Neuron (in vitro differentiated cells): ENCODE measurements at regions not wholly inside any gene's neighbourhood (a gene's known extent, or its start where the extent isn't known, plus 50 kb on each side); places are given as distances from the start of the nearest gene placed in this dataset.

Experiments
- H2AFZ ChIP-seq: one replicate; pipeline ENCODE4 v1.6.1; 2013; ENCODE audit warnings: low read depth, mild to moderate bottlenecking, inconsistent platforms, low read length, moderate library complexity
- H3K27me3 ChIP-seq: one replicate; pipeline ENCODE4 v1.6.1; 2013; ENCODE audit warnings: low read length; ENCODE audit not compliant: insufficient read depth
- H3K36me3 ChIP-seq: one replicate; pipeline ENCODE4 v1.6.1; 2013; ENCODE audit warnings: low read length; ENCODE audit not compliant: insufficient read depth
- H3K4me1 ChIP-seq: one replicate; pipeline ENCODE4 v1.6.1; 2013; ENCODE audit warnings: low read length; ENCODE audit not compliant: insufficient read depth
- H3K4me3 ChIP-seq: 2 replicates; pipeline ENCODE4 v1.5.1; 2013; ENCODE audit warnings: mild to moderate bottlenecking, low read length, moderate library complexity
- H3K9me3 ChIP-seq: one replicate; pipeline ENCODE4 v1.6.1; 2013; ENCODE audit warnings: low read length

- Histone ChIP-seq H3K36me3 (no peaks in the 10 kb centered on the region), H3K4me1 (no peaks in the 10 kb centered on the region), H3K4me3 (no peak overlapping the region), H3K27me3 (no peaks in the 10 kb centered on the region), H2AFZ (no peak overlapping the region), H3K9me3 (no peaks in the 10 kb centered on the region)
These were observed 122.0 kb upstream of the SPTLC3 start for GRCh38 chr20:12886618-12887363.

GRCh38 chr20:12891643-12892042 lies 117.1 kb upstream of the SPTLC3 start:
- no peaks in the 10 kb centered on the region for H3K27me3 ChIP-seq
- H3K36me3 ChIP-seq: no peaks in the 10 kb centered on the region
- H3K4me1 ChIP-seq: no peaks in the 10 kb centered on the region
- no peaks in the 10 kb centered on the region for H3K9me3 ChIP-seq
- H2AFZ ChIP-seq: no peak overlapping the region
- H3K4me3 ChIP-seq: no peak overlapping the region

GRCh38 chr20:12893019-12893418 lies 115.8 kb upstream of the SPTLC3 start:
- Histone ChIP-seq H3K9me3 (no peaks in the 10 kb centered on the region), H3K36me3 (no peaks in the 10 kb centered on the region), H3K4me1 (no peaks in the 10 kb centered on the region), H2AFZ (no peak overlapping the region), H3K27me3 (no peaks in the 10 kb centered on the region), H3K4me3 (no peak overlapping the region)

- Histone ChIP-seq H3K27me3 (no peaks in the 10 kb centered on the region), H3K9me3 (no peaks in the 10 kb centered on the region), H2AFZ (no peak overlapping the region), H3K4me3 (no peak overlapping the region), H3K4me1 (no peaks in the 10 kb centered on the region), H3K36me3 (no peaks in the 10 kb centered on the region)
These were observed 115.1 kb upstream of the SPTLC3 start for GRCh38 chr20:12893653-12894052.

GRCh38 chr20:12894089-12894488 lies 114.7 kb upstream of the SPTLC3 start:
- Histone ChIP-seq H2AFZ (no peak overlapping the region), H3K27me3 (no peaks in the 10 kb centered on the region), H3K36me3 (no peaks in the 10 kb centered on the region), H3K9me3 (no peaks in the 10 kb centered on the region), H3K4me3 (no peak overlapping the region), H3K4me1 (no peaks in the 10 kb centered on the region)

- H2AFZ ChIP-seq: no peak overlapping the region
- H3K36me3 ChIP-seq: no peaks in the 10 kb centered on the region
- no peaks in the 10 kb centered on the region for H3K27me3 ChIP-seq
These were observed 112.6 kb upstream of the SPTLC3 start for GRCh38 chr20:12896180-12896579.

GRCh38 chr20:12902992-12903391 lies 105.8 kb upstream of the SPTLC3 start:
- Histone ChIP-seq H3K4me3 (no peak overlapping the region), H2AFZ (no peak overlapping the region), H3K4me1 (peaks cover 7% of the 10 kb centered on the region), H3K9me3 (no peaks in the 10 kb centered on the region), H3K36me3 (no peaks in the 10 kb centered on the region), H3K27me3 (no peaks in the 10 kb centered on the region)

More at GRCh38 chr20:12896180-12896579, 112.6 kb upstream of the SPTLC3 start:
- Histone ChIP-seq H3K4me1 (no peaks in the 10 kb centered on the region), H3K4me3 (no peak overlapping the region), H3K9me3 (no peaks in the 10 kb centered on the region)

- Histone ChIP-seq H3K4me1 (peaks cover 13% of the 10 kb centered on the region), H3K4me3 (no peak overlapping the region), H3K27me3 (no peaks in the 10 kb centered on the region), H2AFZ (no peak overlapping the region), H3K9me3 (no peaks in the 10 kb centered on the region), H3K36me3 (no peaks in the 10 kb centered on the region)
These were observed 102.4 kb upstream of the SPTLC3 start for GRCh38 chr20:12906361-12906760.

GRCh38 chr20:12911372-12911771 lies 97.4 kb upstream of the SPTLC3 start:
- Histone ChIP-seq H3K4me1 (peaks cover 33% of the 10 kb centered on the region), H3K27me3 (no peaks in the 10 kb centered on the region)

GRCh38 chr20:12913781-12914443 lies 94.9 kb upstream of the SPTLC3 start:
- Histone ChIP-seq H3K36me3 (no peaks in the 10 kb centered on the region), H2AFZ (no peak overlapping the region), H3K9me3 (no peaks in the 10 kb centered on the region)

More at GRCh38 chr20:12911372-12911771, 97.4 kb upstream of the SPTLC3 start:
- Histone ChIP-seq H3K9me3 (no peaks in the 10 kb centered on the region), H3K36me3 (no peaks in the 10 kb centered on the region), H3K4me3 (no peak overlapping the region), H2AFZ (no peak overlapping the region)

GRCh38 chr20:12914804-12915203 lies 94.0 kb upstream of the SPTLC3 start:
- no peaks in the 10 kb centered on the region for H3K27me3 ChIP-seq
- H2AFZ ChIP-seq: no peak overlapping the region
- no peaks in the 10 kb centered on the region for H3K36me3 ChIP-seq
- H3K4me3 ChIP-seq: no peak overlapping the region
- H3K4me1 ChIP-seq: peaks cover 23% of the 10 kb centered on the region
- H3K9me3 ChIP-seq: no peaks in the 10 kb centered on the region

More at GRCh38 chr20:12913781-12914443, 94.9 kb upstream of the SPTLC3 start:
- peaks cover 26% of the 10 kb centered on the region for H3K4me1 ChIP-seq
- H3K27me3 ChIP-seq: no peaks in the 10 kb centered on the region
- H3K4me3 ChIP-seq: no peak overlapping the region

GRCh38 chr20:12916699-12917098 lies 92.1 kb upstream of the SPTLC3 start:
- peaks cover 21% of the 10 kb centered on the region for H3K4me1 ChIP-seq
- no peaks in the 10 kb centered on the region for H3K9me3 ChIP-seq
- H3K4me3 ChIP-seq: no peak overlapping the region
- H2AFZ ChIP-seq: no peak overlapping the region
- H3K27me3 ChIP-seq: no peaks in the 10 kb centered on the region
- no peaks in the 10 kb centered on the region for H3K36me3 ChIP-seq

GRCh38 chr20:12924126-12924525 lies 84.6 kb upstream of the SPTLC3 start:
- Histone ChIP-seq H3K4me3 (no peak overlapping the region), H2AFZ (no peak overlapping the region), H3K9me3 (no peaks in the 10 kb centered on the region), H3K4me1 (peaks cover 16% of the 10 kb centered on the region), H3K36me3 (no peaks in the 10 kb centered on the region), H3K27me3 (no peaks in the 10 kb centered on the region)
